Thymus (tissue), 11 donors: ENCODE measurements at regions not wholly inside any gene's neighbourhood (a gene's known extent, or its start where the extent isn't known, plus 50 kb on each side); places are given as distances from the start of the nearest gene placed in this dataset.

ENCODE experiments used
- DNase-seq, 9 donors: peaks; one replicate each; pipeline ENCODE4 v3.0.0-alpha.2; 2013; ENCODE audit warnings: low spot score in 9 of 9, low read depth in 6 of 9, missing footprints in 1 of 9
- H3K27ac ChIP-seq, 2 donors: one replicate each; pipeline ENCODE4 v1.5.1; 2013; ENCODE audit warnings: control low read depth in 1 of 2, low read depth in 1 of 2, low read length in 1 of 2, mild to moderate bottlenecking in 1 of 2, moderate library complexity in 1 of 2
- H3K27me3 ChIP-seq, 2 donors: one replicate each; pipeline ENCODE4 v1.5.1; 2013; ENCODE audit warnings: low read length in 1 of 2; ENCODE audit not compliant: control insufficient read depth in 2 of 2, insufficient read depth in 1 of 2
- H3K36me3 ChIP-seq, 2 donors: one replicate each; pipeline ENCODE4 v1.5.1; 2013; ENCODE audit warnings: low read length in 1 of 2, mild to moderate bottlenecking in 1 of 2, moderate library complexity in 1 of 2; ENCODE audit not compliant: control insufficient read depth in 2 of 2, insufficient read depth in 2 of 2
- H3K4me1 ChIP-seq, 2 donors: one replicate each; pipeline ENCODE4 v1.5.1; 2013; ENCODE audit warnings: low read length in 2 of 2; ENCODE audit not compliant: control insufficient read depth in 2 of 2, insufficient read depth in 2 of 2
- H3K4me3 ChIP-seq, 2 donors: one replicate each; pipeline ENCODE4 v1.5.1; 2013; ENCODE audit warnings: low read length in 2 of 2, control low read depth in 1 of 2, mild to moderate bottlenecking in 1 of 2
- H3K9me3 ChIP-seq, 2 donors: one replicate each; pipeline ENCODE4 v1.5.1; 2013; ENCODE audit warnings: low read length in 1 of 2, mild to moderate bottlenecking in 1 of 2; ENCODE audit not compliant: control insufficient read depth in 2 of 2, insufficient read depth in 1 of 2
- WGBS: extraction: QIAGEN DNeasy Blood & Tissue Kit; methylation state at CpG from one replicate; pipeline ENCODE4 v1.1.7; 2013; 5-methylcytosine and 5-hydroxymethylcytosine counted together
- donor health status: healthy.

DNA sequence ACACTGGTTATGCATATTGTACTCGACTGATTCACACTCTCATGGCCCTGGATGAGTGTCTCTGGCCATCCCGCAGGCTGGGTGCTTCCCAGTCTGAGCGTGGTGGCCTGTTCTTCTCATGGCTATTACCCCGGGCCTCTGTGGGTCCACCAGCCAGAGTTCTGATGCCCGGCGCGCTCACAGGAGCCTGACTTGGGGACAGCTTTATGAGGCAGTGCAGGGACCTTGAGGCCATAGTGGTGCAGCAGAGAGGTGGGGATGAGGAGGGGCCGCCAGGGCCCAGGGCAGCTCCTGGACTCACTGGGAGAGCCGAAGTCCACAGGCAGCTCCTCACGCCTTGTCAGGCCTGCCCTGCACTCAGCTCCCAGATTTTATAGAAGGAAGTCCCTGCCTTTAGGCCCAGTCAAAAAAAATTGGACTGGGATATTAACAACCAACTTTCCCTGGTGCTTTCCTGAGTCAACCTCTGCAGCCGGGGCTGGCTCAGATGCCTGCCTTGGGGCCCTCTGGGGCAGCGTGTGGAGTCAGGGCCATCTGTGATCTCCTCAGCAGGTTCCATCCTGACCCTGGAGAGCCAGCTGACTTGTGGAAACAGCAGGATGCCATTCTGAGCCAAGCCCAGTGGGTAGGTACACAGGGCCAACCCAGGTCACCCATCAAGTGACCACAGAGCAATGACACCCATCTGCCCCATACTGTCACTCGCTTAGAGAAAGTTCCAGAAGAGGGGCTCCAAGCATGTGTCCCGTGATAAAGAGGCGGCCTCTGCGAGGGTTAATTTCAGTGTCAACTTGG is 89.4 kb upstream of the DIO3 start:
- WGBS: 92% methylated on average over 16 of the region's 16 CpGs
- DNase-seq: no peak

DNA sequence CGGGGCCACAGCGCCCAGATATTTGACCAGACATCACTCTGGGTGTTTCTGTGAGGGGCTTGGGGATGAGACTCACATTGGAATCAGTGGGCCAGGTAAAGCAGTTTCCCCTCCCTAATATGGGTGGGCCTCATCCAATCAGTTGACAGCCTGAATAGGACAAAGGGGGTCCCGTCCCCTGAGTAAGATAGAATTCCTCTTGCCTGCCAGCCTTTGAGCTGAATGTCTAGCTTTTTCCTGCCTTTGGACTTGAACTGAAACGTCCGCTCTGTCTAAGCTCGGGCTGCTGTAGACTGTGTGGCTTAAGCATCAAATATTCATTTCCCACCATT is 88.8 kb upstream of the DIO3 start:
- no peak for DNase-seq
- Histone ChIP-seq H3K36me3 (no peaks in the 10 kb centered on the region), H3K27ac (no peak overlapping the region), H3K27me3 (peaks cover 2 to 15% of the 10 kb centered on the region in 2 donors), H3K9me3 (no peaks in the 10 kb centered on the region), H3K4me1 (no peaks in the 10 kb centered on the region), H3K4me3 (no peak overlapping the region)
- WGBS: 89% methylated on average over 6 of the region's 6 CpGs

More for the DNA sequence above, 89.4 kb upstream of the DIO3 start:
- H3K9me3 ChIP-seq: no peaks in the 10 kb centered on the region
- no peak overlapping the region for H3K27ac ChIP-seq
- no peaks in the 10 kb centered on the region for H3K4me1 ChIP-seq
- H3K27me3 ChIP-seq: peaks cover 2 to 12% of the 10 kb centered on the region in 2 donors
- no peak overlapping the region for H3K4me3 ChIP-seq
- H3K36me3 ChIP-seq: no peaks in the 10 kb centered on the region

DNA sequence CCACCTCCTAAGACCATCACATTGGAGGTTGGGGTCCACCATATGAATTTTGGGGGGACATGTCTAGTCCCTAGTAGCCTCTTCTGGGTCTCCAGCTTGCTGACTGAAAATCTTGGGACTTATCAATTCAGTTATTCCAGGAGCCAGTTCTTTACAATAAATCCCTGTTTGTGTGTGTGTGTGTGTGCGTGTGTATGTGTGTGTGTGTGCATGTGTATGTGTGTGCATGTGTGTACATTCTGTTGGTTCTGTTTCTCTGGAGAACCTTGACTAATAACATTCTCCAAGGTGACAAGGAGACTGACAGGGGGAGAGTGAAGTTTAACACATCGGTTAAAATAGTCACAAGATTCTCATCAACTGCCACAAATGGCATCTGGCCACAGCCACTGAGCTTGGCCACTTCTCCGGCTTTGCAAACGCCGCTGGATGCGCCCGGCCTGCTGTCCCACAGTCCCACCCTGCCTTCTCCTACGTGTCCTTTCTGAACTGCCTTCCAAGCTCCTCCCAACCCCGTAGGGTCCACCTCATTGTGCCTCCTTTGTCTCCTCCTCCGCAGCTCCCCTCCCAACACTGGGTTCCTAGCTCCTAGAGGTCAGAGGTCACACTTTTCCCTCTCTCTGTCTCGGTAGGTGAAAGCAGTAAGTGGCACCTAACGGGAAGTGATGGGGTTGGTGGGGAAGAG is 88.1 kb upstream of the DIO3 start:
- 94% methylated on average over 12 of the region's 12 CpGs for WGBS

GRCh38 chr14:101473795-101474562 is 87.3 kb upstream of the DIO3 start:
- Histone ChIP-seq H3K36me3 (no peaks in the 10 kb centered on the region), H3K4me3 (no peak overlapping the region), H3K4me1 (no peaks in the 10 kb centered on the region), H3K9me3 (no peaks in the 10 kb centered on the region), H3K27ac (no peak overlapping the region), H3K27me3 (peaks cover 2 to 17% of the 10 kb centered on the region in 2 donors)
- DNase-seq: no peak
- WGBS: 93% methylated on average over 23 of the region's 23 CpGs

More for the DNA sequence above, 88.1 kb upstream of the DIO3 start:
- Histone ChIP-seq H3K36me3 (no peaks in the 10 kb centered on the region), H3K9me3 (no peaks in the 10 kb centered on the region), H3K4me3 (no peak overlapping the region), H3K27me3 (peaks cover 2 to 15% of the 10 kb centered on the region in 2 donors), H3K27ac (no peak overlapping the region), H3K4me1 (no peaks in the 10 kb centered on the region)
- no peak for DNase-seq

- peaks cover 2 to 17% of the 10 kb centered on the region in 2 donors for H3K27me3 ChIP-seq
- 94% methylated on average over 19 of the region's 19 CpGs for WGBS
- no peak overlapping the region for H3K4me3 ChIP-seq
- no peaks in the 10 kb centered on the region for H3K4me1 ChIP-seq
- no peaks in the 10 kb centered on the region for H3K36me3 ChIP-seq
- no peaks in the 10 kb centered on the region for H3K9me3 ChIP-seq
- H3K27ac ChIP-seq: no peak overlapping the region
- DNase-seq: no peak
Observed at GRCh38 chr14:101474563-101475455, 86.5 kb upstream of the DIO3 start.

DNA sequence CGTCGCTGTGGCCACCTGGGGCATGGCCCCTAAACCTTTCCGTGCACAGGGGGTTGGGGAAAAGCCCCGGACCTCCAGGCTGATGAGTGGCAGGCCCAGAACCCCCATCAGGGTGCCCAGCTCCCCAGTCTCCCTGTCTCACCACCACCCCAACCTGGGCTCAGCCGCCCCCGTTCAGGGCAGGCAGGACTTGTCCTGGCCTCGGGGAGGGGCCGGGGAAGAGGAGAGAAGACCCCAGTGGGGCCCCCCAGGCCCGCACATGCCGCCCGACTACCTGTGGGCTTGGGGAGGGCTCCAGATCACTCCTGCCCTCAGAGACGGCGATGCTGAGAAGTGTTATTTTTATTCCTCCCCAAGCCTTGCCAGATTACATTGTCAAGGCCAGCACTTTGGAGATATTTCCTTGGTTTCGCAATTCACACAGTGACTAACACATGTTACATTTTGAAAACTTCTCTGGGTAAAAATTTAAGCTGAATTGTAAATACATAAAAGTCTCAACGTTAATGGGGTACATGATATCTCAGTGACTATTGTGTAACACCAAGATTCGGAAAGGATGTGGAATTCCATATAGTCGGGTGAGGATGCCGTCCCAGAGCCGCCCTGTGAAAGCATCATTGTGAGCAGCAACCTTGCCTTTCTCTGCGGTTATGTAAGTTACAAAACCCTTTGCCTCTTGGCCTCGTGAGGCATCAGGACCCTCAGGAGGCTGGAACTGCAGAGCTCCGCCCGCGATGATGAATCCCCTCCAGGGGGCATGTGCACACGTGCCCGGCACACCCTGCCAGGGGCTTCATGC is 85.6 kb upstream of the DIO3 start:
- H3K27ac ChIP-seq: no peak overlapping the region
- no peaks in the 10 kb centered on the region for H3K9me3 ChIP-seq
- H3K4me3 ChIP-seq: no peak overlapping the region
- peaks cover 2 to 17% of the 10 kb centered on the region in 2 donors for H3K27me3 ChIP-seq
- no peaks in the 10 kb centered on the region for H3K4me1 ChIP-seq
- no peak for DNase-seq
- no peaks in the 10 kb centered on the region for H3K36me3 ChIP-seq
- whole genome bisulfite sequencing: 88% methylated on average over 26 of the region's 26 CpGs

DNA sequence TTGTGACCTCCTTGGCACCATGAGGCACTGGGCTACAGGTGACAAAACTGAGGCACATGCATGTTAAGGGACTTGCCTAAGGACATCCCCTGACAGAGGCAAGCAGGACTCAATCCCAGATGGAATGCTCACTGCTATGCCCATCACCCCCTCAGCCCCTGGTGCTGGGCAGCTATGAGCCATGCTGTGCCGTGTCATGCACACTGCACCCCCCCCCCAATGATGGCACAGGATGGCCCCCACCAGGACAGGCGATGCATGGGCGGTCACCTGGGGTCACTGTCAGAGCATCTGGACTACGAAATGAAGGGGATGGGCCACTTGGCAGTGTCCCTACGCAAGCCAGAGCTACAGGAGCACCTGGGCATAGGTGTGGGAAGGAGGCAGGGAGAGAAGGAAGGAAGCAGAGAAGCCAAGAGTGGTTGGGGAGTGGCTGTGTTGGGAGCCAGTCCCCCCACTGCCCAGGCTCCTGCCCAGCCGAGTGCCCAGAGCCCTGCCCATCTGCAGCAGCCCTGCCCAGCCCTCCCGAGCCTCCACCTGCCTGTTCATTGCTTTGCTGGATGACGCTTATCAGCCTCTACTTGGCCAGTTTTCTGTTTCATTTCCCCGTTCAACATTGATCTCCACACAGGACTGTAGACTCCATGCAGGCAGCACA is 84.9 kb upstream of the DIO3 start:
- 91% methylated on average over 9 of the region's 9 CpGs for WGBS
- peaks cover 2 to 17% of the 10 kb centered on the region in 2 donors for H3K27me3 ChIP-seq
- no peak for DNase-seq
- H3K9me3 ChIP-seq: no peaks in the 10 kb centered on the region
- H3K27ac ChIP-seq: no peak overlapping the region
- no peak overlapping the region for H3K4me3 ChIP-seq
- no peaks in the 10 kb centered on the region for H3K4me1 ChIP-seq
- H3K36me3 ChIP-seq: no peaks in the 10 kb centered on the region
